GM23338 (cell line): ENCODE measurements at regions not wholly inside any gene's neighbourhood (a gene's known extent, or its start where the extent isn't known, plus 50 kb on each side); places are given as distances from the start of the nearest gene placed in this dataset.

Experiments used
- ATAC-seq: fragments of 200-7000 bp; cut with Tn5 transposase; 3 replicates; pipeline ENCODE4 v1.9.1; 2020
- DNase-seq: peaks from one replicate; pipeline ENCODE4 v3.0.0-alpha.2; 2015; ENCODE audit warnings: low spot score
- H2AFZ ChIP-seq: fragments of 200-600 bp; sonication (generic); 2 replicates; pipeline ENCODE4 v1.8.0; 2016; ENCODE audit warnings: antibody characterized with exemption, mild to moderate bottlenecking, moderate library complexity
- H3F3A ChIP-seq: fragments of 200-600 bp; sonication (generic); replicated peaks from 2 replicates; pipeline ENCODE4 v1.8.0; 2017; ENCODE audit warnings: antibody characterized with exemption, mixed run types, low read depth
- H3K27ac ChIP-seq: fragments of 200-600 bp; sonication (generic); 2 replicates; pipeline ENCODE4 v1.6.1; 2016; ENCODE audit warnings: low read depth
- H3K27me3 ChIP-seq: fragments of 200-600 bp; sonication (generic); 2 replicates; pipeline ENCODE4 v1.8.0; 2016; ENCODE audit warnings: mild to moderate bottlenecking, mixed run types, moderate library complexity; ENCODE audit not compliant: insufficient read depth
- H3K36me3 ChIP-seq: fragments of 200-600 bp; sonication (generic); 2 replicates; pipeline ENCODE4 v1.8.0; 2016; ENCODE audit warnings: mild to moderate bottlenecking; ENCODE audit not compliant: insufficient read depth
- H3K4me1 ChIP-seq: fragments of 200-600 bp; sonication (generic); 2 replicates; pipeline ENCODE4 v1.8.0; 2016; ENCODE audit warnings: mild to moderate bottlenecking, moderate library complexity; ENCODE audit not compliant: insufficient read depth
- H3K4me2 ChIP-seq: fragments of 200-600 bp; sonication (generic); 2 replicates; pipeline ENCODE4 v1.7.1; 2017; ENCODE audit warnings: mixed run types
- H3K4me3 ChIP-seq: fragments of 200-600 bp; sonication (generic); 2 replicates; pipeline ENCODE4 v1.6.1; 2016; ENCODE audit warnings: mixed run types
- H3K79me2 ChIP-seq: fragments of 200-600 bp; sonication (generic); replicated peaks from 2 replicates; pipeline ENCODE4 v1.8.0; 2017; ENCODE audit warnings: mild to moderate bottlenecking; ENCODE audit not compliant: insufficient read depth
- H3K9me2 ChIP-seq: fragments of 200-600 bp; sonication (generic); 2 replicates; pipeline ENCODE4 v1.8.0; 2017; ENCODE audit not compliant: insufficient read depth
- H4K20me1 ChIP-seq: fragments of 200-600 bp; sonication (generic); replicated peaks from 2 replicates; pipeline ENCODE4 v1.8.0; 2017; ENCODE audit warnings: mild to moderate bottlenecking; ENCODE audit not compliant: insufficient read depth
- H3K27ac Mint-ChIP-seq: 2 replicates; pipeline ENCODE4 v1.8.0; 2020; ENCODE audit warnings: inconsistent platforms, mild to moderate bottlenecking, moderate library complexity, mixed read lengths
- H3K27me3 Mint-ChIP-seq: 3 replicates; pipeline ENCODE4 v1.8.0; 2022; ENCODE audit warnings: low read depth, mild to moderate bottlenecking, moderate library complexity, mixed read lengths, inconsistent platforms; ENCODE audit not compliant: insufficient read depth, poor library complexity
- H3K36me3 Mint-ChIP-seq: 3 replicates; pipeline ENCODE4 v1.8.0; 2021; ENCODE audit warnings: low read depth, mild to moderate bottlenecking, inconsistent platforms, moderate library complexity, mixed read lengths
- H3K4me1 Mint-ChIP-seq: 3 replicates; pipeline ENCODE4 v1.8.0; 2020; ENCODE audit warnings: mild to moderate bottlenecking, inconsistent platforms, mixed read lengths
- H3K4me3 Mint-ChIP-seq: 3 replicates; pipeline ENCODE4 v1.8.0; 2021; ENCODE audit warnings: moderate library complexity, mild to moderate bottlenecking, inconsistent platforms, mixed read lengths
- H3K9me3 Mint-ChIP-seq: 3 replicates; pipeline ENCODE4 v1.8.0; 2020; ENCODE audit warnings: moderate library complexity, mild to moderate bottlenecking, inconsistent platforms, mixed read lengths
- CREB1 ChIP-seq: fragments of 250-450 bp; sonication (Bioruptor Pico); IDR thresholded peaks from 2 replicates; pipeline ENCODE4 v1.5.0; 2020; ENCODE audit warnings: low read depth, mild to moderate bottlenecking, moderate library complexity
- CTCF ChIP-seq, 2 experiments: fragments of 200-600 bp in 1 of 2; sonication (generic) in 1 of 2; conservative IDR thresholded peaks; 2 replicates each; pipeline versions ENCODE4 v1.5.1 to v1.6.1; 2016 to 2017; ENCODE audit warnings: antibody characterized with exemption in 2 of 2, low read depth in 2 of 2, mild to moderate bottlenecking in 2 of 2, moderate library complexity in 1 of 2
- ETS1 ChIP-seq: IDR thresholded peaks from 2 replicates; pipeline ENCODE4 v1.6.1; 2016; ENCODE audit warnings: antibody characterized with exemption
- EZH2 ChIP-seq: fragments of 200-600 bp; sonication (generic); IDR thresholded peaks from one replicate; pipeline ENCODE4 v1.8.0; 2017; ENCODE audit warnings: antibody characterized with exemption, mild to moderate bottlenecking, low read depth; ENCODE audit not compliant: unreplicated experiment
- EZH2phosphoT487 ChIP-seq: fragments of 200-600 bp; sonication (generic); IDR thresholded peaks from one replicate; pipeline ENCODE4 v1.8.1; 2018; ENCODE audit warnings: antibody characterized with exemption; ENCODE audit not compliant: unreplicated experiment
- JUNB ChIP-seq: IDR thresholded peaks from one replicate; pipeline ENCODE4 v1.6.1; 2016; ENCODE audit warnings: antibody characterized with exemption; ENCODE audit not compliant: unreplicated experiment
- NANOG ChIP-seq: IDR thresholded peaks from 2 replicates; pipeline ENCODE4 v1.6.1; 2016; ENCODE audit warnings: antibody characterized with exemption, borderline replicate concordance
- POLR2AphosphoS5 ChIP-seq: IDR thresholded peaks from 2 replicates; pipeline ENCODE4 v1.6.1; 2016; ENCODE audit warnings: antibody characterized with exemption, low read depth
- REST ChIP-seq: IDR thresholded peaks from one replicate; pipeline ENCODE4 v1.6.1; 2018; ENCODE audit warnings: antibody characterized with exemption; ENCODE audit not compliant: unreplicated experiment
- STAT1 ChIP-seq: IDR thresholded peaks from one replicate; pipeline ENCODE4 v1.6.1; 2016; ENCODE audit warnings: antibody characterized with exemption; ENCODE audit not compliant: unreplicated experiment
- ZNF114 ChIP-seq: fragments of 250-450 bp; sonication (Bioruptor Pico); IDR thresholded peaks from 2 replicates; pipeline ENCODE4 v1.5.0; 2020; ENCODE audit warnings: mild to moderate bottlenecking, moderate library complexity
- ZNF331 ChIP-seq: fragments of 250-450 bp; sonication (Bioruptor Pico); IDR thresholded peaks from 2 replicates; pipeline ENCODE4 v1.5.0; 2020; ENCODE audit warnings: low read depth, mild to moderate bottlenecking, moderate library complexity
- ZNF462 ChIP-seq: fragments of 250-450 bp; sonication (Bioruptor Pico); IDR thresholded peaks from 2 replicates; pipeline ENCODE4 v1.5.0; 2020; ENCODE audit warnings: mild to moderate bottlenecking, moderate library complexity

- no peak overlapping the region for H2AFZ ChIP-seq
- Mint-ChIP-seq H3K27ac (no peak overlapping the region), H3K9me3 (no peaks in the 10 kb centered on the region), H3K36me3 (no peaks in the 10 kb centered on the region), H3K4me3 (no peak overlapping the region), H3K27me3 (no peaks in the 10 kb centered on the region), H3K4me1 (peaks cover 4% of the 10 kb centered on the region; the same call in 2 of the 3 replicates)
- no peaks in the 10 kb centered on the region for H3K27me3 ChIP-seq
- H3K4me2 ChIP-seq, result no peak overlapping the region
- no peak for ATAC-seq
- no peaks in the 10 kb centered on the region for H3K79me2 ChIP-seq
- no peak for TF ChIP-seq REST
- TF ChIP-seq ZNF331 (CRISPR knock-in tag), result no peak
- no peak for TF ChIP-seq STAT1
- TF ChIP-seq JUNB, result no peak
- TF ChIP-seq EZH2phosphoT487, result no peak
- TF ChIP-seq NANOG, result no peak
- TF ChIP-seq CREB1 (CRISPR knock-in tag), result no peak
- no peak for TF ChIP-seq CTCF (conservative IDR thresholded peaks at IDR 0.05; ENCODE audit: low read depth in 2 of 2)
- TF ChIP-seq ZNF114, result no peak
- TF ChIP-seq ZNF462 (CRISPR knock-in tag), result no peak
- TF ChIP-seq EZH2, result no peak
- no peak for TF ChIP-seq POLR2AphosphoS5
- TF ChIP-seq ETS1, result no peak
- H3K9me2 ChIP-seq, result no peaks in the 10 kb centered on the region; the same call in 1 of the 2 replicates
- no peak for DNase-seq
- no peaks in the 10 kb centered on the region for H3F3A ChIP-seq
- H3K36me3 ChIP-seq, result no peaks in the 10 kb centered on the region
- H3K4me1 ChIP-seq, result peaks cover 1% of the 10 kb centered on the region; the same call in 1 of the 2 replicates
- no peak overlapping the region for H3K4me3 ChIP-seq
- no peak overlapping the region for H3K27ac ChIP-seq
- H4K20me1 ChIP-seq, result no peaks in the 10 kb centered on the region
Measured at GRCh38 chr1:195934817-195935553, 673.3 kb downstream of the KCNT2 start.
